ENCODE measurements at regions not wholly inside any gene's neighbourhood (a gene's known extent, or its start where the extent isn't known, plus 50 kb on each side); places are given as distances from the start of the nearest gene placed in this dataset.
A peak's percentile ranks its signal among the peaks of the same experiment; 100 is the strongest.

DNA sequence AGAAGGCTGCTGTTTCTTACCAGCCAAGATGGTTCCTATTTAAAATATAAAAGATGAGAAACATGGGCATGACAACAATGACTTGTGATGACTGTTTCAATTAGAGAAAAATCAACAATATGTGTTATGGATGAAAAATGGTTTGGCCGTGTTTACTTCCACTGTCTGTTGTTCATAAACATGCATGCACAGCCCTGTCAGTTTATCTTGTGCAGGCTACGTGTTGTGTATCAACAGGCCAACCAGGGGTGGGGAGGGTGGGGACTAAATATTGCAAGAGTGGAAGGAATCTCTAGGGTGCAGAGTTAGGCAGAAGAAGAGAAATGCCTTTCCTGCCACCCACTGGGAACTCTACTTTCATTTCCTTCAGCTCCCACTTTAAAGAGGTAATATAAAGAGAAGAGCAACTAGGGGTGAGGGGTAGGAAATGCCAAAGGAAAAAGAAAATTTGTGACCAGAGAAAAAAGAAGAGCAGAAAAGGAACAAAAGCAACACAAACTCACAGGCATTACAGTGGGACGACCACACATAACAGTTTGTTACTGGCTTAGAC, 116.8 kb upstream of the MEIS1 start:
- Histone ChIP-seq H3K4me3 (no peak overlapping the region), H3K36me3 (no peaks in the 10 kb centered on the region), H3K27me3 (no peaks in the 10 kb centered on the region), H3K4me1 (no peaks in the 10 kb centered on the region), H3K9me3 (no peaks in the 10 kb centered on the region), H3K27ac (no peak overlapping the region)
- TF ChIP-seq EP300 (IDR thresholded peaks at IDR 0.05): no peak
- TF ChIP-seq, protein P1, sequence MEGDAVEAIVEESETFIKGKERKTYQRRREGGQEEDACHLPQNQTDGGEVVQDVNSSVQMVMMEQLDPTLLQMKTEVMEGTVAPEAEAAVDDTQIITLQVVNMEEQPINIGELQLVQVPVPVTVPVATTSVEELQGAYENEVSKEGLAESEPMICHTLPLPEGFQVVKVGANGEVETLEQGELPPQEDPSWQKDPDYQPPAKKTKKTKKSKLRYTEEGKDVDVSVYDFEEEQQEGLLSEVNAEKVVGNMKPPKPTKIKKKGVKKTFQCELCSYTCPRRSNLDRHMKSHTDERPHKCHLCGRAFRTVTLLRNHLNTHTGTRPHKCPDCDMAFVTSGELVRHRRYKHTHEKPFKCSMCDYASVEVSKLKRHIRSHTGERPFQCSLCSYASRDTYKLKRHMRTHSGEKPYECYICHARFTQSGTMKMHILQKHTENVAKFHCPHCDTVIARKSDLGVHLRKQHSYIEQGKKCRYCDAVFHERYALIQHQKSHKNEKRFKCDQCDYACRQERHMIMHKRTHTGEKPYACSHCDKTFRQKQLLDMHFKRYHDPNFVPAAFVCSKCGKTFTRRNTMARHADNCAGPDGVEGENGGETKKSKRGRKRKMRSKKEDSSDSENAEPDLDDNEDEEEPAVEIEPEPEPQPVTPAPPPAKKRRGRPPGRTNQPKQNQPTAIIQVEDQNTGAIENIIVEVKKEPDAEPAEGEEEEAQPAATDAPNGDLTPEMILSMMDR (IDR thresholded peaks at IDR 0.05): no peak
- no peak for TF ChIP-seq POLR2A (IDR thresholded peaks at IDR 0.05)
- no peak for TF ChIP-seq POLR2AphosphoS5 (IDR thresholded peaks at IDR 0.05)
- no peak for ATAC-seq
- 81 to 100% methylated on average over 2 to 3 of the region's 3 CpGs for whole genome bisulfite sequencing, 2 donors (ENCODE audit: low coverage in 1 of 2)

DNA sequence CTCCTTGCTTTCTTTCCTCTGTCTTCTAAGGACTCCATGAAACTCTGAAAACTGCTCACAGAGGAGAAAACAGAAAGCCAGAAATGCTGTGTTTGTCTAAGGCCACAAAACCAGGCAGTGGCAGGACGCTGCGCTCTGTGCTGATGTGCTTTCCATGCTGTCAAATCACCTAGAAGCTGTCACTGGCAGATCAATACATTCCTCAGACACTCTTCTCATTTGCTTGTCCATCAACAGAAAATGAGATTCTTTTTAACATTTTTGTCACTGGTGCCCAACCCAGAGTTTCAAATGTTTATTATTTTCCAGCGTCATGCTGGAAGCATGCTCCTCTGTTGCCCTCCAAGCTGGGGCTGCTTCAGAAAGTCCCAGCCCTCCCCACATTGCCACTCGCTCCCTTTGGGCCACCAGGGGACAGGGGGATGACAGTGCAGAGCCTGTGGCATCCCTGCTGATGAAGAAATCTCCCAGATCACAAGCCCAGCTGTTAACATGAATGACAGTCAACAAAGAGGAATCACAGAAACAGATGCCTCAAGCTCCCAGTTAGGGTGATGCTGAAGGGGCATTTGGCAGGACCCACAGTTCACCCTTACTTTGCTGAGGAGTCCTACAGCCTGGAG, 117.5 kb upstream of the MEIS1 start:
- H3K4me3 ChIP-seq: no peak overlapping the region
- no peak for ATAC-seq
- H3K9me3 ChIP-seq: peaks cover 0 to 7% (median 0%) of the 10 kb centered on the region in 3 donors
- WGBS, 2 donors (ENCODE audit: low coverage in 1 of 2): 69 to 89% methylated on average over 3 to 4 of the region's 4 CpGs
- TF ChIP-seq, protein P1 (IDR thresholded peaks at IDR 0.05): no peak
- TF ChIP-seq POLR2A (IDR thresholded peaks at IDR 0.05) (no peak), EP300 (IDR thresholded peaks at IDR 0.05) (no peak), POLR2AphosphoS5 (IDR thresholded peaks at IDR 0.05) (no peak)
- no peak overlapping the region for H3K27ac ChIP-seq
- no peaks in the 10 kb centered on the region for H3K4me1 ChIP-seq
- H3K27me3 ChIP-seq: no peaks in the 10 kb centered on the region
- H3K36me3 ChIP-seq: no peaks in the 10 kb centered on the region

DNA sequence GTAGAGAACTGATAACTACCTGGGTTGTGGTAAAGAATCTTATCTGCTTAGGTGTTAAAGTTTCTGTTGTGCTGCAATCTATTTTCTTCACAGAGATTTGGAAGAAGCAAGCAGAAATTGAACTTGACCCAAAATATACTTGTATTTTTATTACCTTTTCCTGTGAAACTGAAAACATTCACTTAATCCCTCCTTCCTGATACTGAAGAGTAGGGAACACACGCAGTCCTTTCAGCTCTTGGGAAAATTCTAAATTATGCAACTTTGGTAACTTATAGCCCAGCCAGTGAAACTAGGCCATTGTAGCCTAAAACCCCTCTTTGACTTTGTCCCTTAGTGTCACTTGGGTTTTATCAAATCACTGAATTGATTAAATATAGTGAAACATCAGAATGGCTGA, 128.4 kb upstream of the MEIS1 start:
- Histone ChIP-seq H3K27me3 (no peaks in the 10 kb centered on the region), H3K9me3 (peaks cover 0 to 4% (median 0%) of the 10 kb centered on the region in 3 donors), H3K36me3 (no peaks in the 10 kb centered on the region), H3K27ac (no peak overlapping the region), H3K4me1 (peaks cover 0 to 4% (median 0%) of the 10 kb centered on the region in 3 donors), H3K4me3 (no peak overlapping the region)
- ATAC-seq: no peak
- 93% methylated on average over 1 of the region's 1 CpG for WGBS, 2 donors (ENCODE audit: low coverage in 1 of 2)
- TF ChIP-seq, protein P1 (IDR thresholded peaks at IDR 0.05): no peak
- TF ChIP-seq POLR2A (IDR thresholded peaks at IDR 0.05): no peak
- no peak for TF ChIP-seq POLR2AphosphoS5 (IDR thresholded peaks at IDR 0.05)
- no peak for TF ChIP-seq EP300 (IDR thresholded peaks at IDR 0.05)

DNA sequence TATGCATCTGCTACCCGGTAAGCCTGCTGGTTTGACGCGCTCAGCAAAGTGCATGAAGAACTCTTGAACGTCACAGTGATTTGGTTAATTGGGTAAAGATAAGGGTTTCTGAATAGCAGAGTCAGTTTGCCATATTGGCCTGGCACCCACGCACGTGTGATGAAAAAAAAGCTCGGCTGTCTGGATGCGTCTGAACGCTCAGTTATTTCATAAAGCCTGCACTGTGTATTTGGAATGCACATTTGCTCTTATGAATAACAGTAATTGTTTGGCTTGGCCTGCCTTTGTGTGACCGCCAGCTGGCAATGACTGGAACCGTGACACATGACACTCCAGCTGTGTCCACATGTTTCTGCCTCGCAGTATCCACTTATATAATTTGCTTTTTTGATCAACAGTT, 129.2 kb upstream of the MEIS1 start:
- H3K36me3 ChIP-seq: no peaks in the 10 kb centered on the region
- no peak overlapping the region for H3K27ac ChIP-seq
- no peak for TF ChIP-seq POLR2A (IDR thresholded peaks at IDR 0.05)
- peak; percentile 59 for TF ChIP-seq POLR2AphosphoS5 (IDR thresholded peaks at IDR 0.05)
- 43 to 62% methylated on average over 5 to 12 of the region's 12 CpGs for WGBS, 2 donors (ENCODE audit: low coverage in 1 of 2)
- no peaks in the 10 kb centered on the region for H3K27me3 ChIP-seq
- no peaks in the 10 kb centered on the region for H3K9me3 ChIP-seq
- ATAC-seq: peak; percentile 66
- H3K4me3 ChIP-seq: no peak overlapping the region
- peaks cover 0 to 12% (median 2%) of the 10 kb centered on the region in 3 donors for H3K4me1 ChIP-seq

DNA sequence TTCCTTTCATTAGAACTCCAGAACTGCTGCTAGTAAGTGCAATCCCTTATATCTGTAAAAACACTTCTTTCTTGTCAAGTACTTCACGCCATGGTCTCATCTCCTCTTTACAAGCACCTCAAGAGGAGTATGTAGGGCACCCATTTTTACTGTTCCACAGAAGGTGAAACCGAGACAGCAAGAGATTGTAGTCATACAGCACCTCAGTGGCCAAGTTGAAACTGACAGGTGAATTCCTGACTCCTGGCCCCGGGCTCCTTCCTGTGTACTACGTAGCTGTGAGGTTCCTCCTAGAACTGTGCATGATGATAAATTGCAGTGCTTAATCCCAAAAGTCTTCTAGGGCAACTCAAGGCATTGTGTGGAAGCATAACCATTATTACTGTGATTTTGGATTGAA, 131.5 kb upstream of the MEIS1 start:
- H3K27me3 ChIP-seq: no peaks in the 10 kb centered on the region
- peaks cover 0 to 17% (median 3%) of the 10 kb centered on the region in 3 donors for H3K4me1 ChIP-seq
- WGBS, 2 donors (ENCODE audit: low coverage in 1 of 2): 93 to 100% methylated on average over 2 to 4 of the region's 4 CpGs
- no peak overlapping the region for H3K27ac ChIP-seq
- ATAC-seq: no peak
- no peaks in the 10 kb centered on the region for H3K36me3 ChIP-seq
- H3K9me3 ChIP-seq: no peaks in the 10 kb centered on the region
- TF ChIP-seq, protein P1 (IDR thresholded peaks at IDR 0.05): no peak
- TF ChIP-seq POLR2AphosphoS5 (IDR thresholded peaks at IDR 0.05): no peak
- TF ChIP-seq EP300 (IDR thresholded peaks at IDR 0.05): no peak
- no peak for TF ChIP-seq POLR2A (IDR thresholded peaks at IDR 0.05)
- no peak overlapping the region for H3K4me3 ChIP-seq

Measured in gastroesophageal sphincter (tissue), 4 donors.